Fibroblast of lung (primary cell): ENCODE measurements at regions not wholly inside any gene's neighbourhood (a gene's known extent, or its start where the extent isn't known, plus 50 kb on each side); places are given as distances from the start of the nearest gene placed in this dataset.

Source experiments
- DNase-seq, 2 donors: peaks; one replicate each; pipeline versions ENCODE4 v3.0.0 to v3.0.0-alpha.2; 2010; ENCODE audit warnings: low read depth in 2 of 2
- H2AFZ ChIP-seq: 2 replicates; pipeline ENCODE4 v1.5.1; 2012; ENCODE audit warnings: low read length, control low read depth, inconsistent platforms
- H3K27ac ChIP-seq: 2 replicates; pipeline ENCODE4 v1.5.1; 2011; ENCODE audit warnings: low read length, control low read depth; ENCODE audit not compliant: insufficient read depth
- H3K27me3 ChIP-seq: 2 replicates; pipeline ENCODE4 v1.5.1; 2011; ENCODE audit warnings: mild to moderate bottlenecking, low read length; ENCODE audit not compliant: control insufficient read depth, insufficient read depth
- H3K36me3 ChIP-seq: 2 replicates; pipeline ENCODE4 v1.5.1; 2011; ENCODE audit warnings: low read length; ENCODE audit not compliant: control insufficient read depth, insufficient read depth
- H3K4me1 ChIP-seq: 2 replicates; pipeline ENCODE4 v1.5.1; 2011; ENCODE audit warnings: low read length; ENCODE audit not compliant: control insufficient read depth, insufficient read depth; ENCODE audit errors: extremely low read depth
- H3K4me2 ChIP-seq: 2 replicates; pipeline ENCODE4 v1.5.1; 2011; ENCODE audit warnings: low read length, control low read depth; ENCODE audit not compliant: insufficient read depth; ENCODE audit errors: extremely low read depth
- H3K4me3 ChIP-seq, 4 experiments: fragments of 200-600 bp in 1 of 4; sonication (generic) in 1 of 4; replicated peaks in 1 of 4; 2 replicates each; pipeline ENCODE4 v1.5.1; 2011 to 2016; ENCODE audit warnings: low read length in 4 of 4, low read depth in 3 of 4, mild to moderate bottlenecking in 3 of 4, control low read depth in 2 of 4, inconsistent platforms in 1 of 4, mixed read lengths in 1 of 4; ENCODE audit not compliant: insufficient read depth in 1 of 4; ENCODE audit errors: control extremely low read depth in 1 of 4
- H3K79me2 ChIP-seq: 2 replicates; pipeline ENCODE4 v1.5.1; 2012; ENCODE audit warnings: mild to moderate bottlenecking, low read length, inconsistent platforms; ENCODE audit not compliant: control insufficient read depth, insufficient read depth
- H3K9ac ChIP-seq: 2 replicates; pipeline ENCODE4 v1.5.1; 2011; ENCODE audit warnings: mild to moderate bottlenecking, low read length, control low read depth; ENCODE audit not compliant: insufficient read depth
- H3K9me3 ChIP-seq: 2 replicates; pipeline ENCODE4 v1.5.1; 2012; ENCODE audit warnings: low read depth, low read length; ENCODE audit not compliant: control insufficient read depth, insufficient read depth
- H4K20me1 ChIP-seq: 2 replicates; pipeline ENCODE4 v1.5.1; 2011; ENCODE audit warnings: low read length; ENCODE audit not compliant: control insufficient read depth, insufficient read depth; ENCODE audit errors: extremely low read depth
- CTCF ChIP-seq, 2 donors: IDR thresholded peaks in 1 of 2; conservative IDR thresholded peaks in 1 of 2; 1 replicate in 1 of 2; 2 replicates in 1 of 2; pipeline ENCODE4 v1.5.1; 2011 to 2012; ENCODE audit warnings: low read length in 2 of 2, control low read depth in 1 of 2, inconsistent platforms in 1 of 2, low read depth in 1 of 2, mild to moderate bottlenecking in 1 of 2
- EZH2 ChIP-seq: IDR thresholded peaks from 2 replicates; pipeline ENCODE4 v1.5.1; 2012; ENCODE audit warnings: low read length, control low read depth, mild to moderate bottlenecking; ENCODE audit errors: missing control alignments

- Histone ChIP-seq H3K9me3 (no peaks in the 10 kb centered on the region), H3K4me1 (no peaks in the 10 kb centered on the region), H3K36me3 (no peaks in the 10 kb centered on the region), H4K20me1 (no peaks in the 10 kb centered on the region), H2AFZ (no peak overlapping the region), H3K27me3 (no peaks in the 10 kb centered on the region), H3K9ac (no peak overlapping the region), H3K79me2 (no peaks in the 10 kb centered on the region), H3K27ac (no peak overlapping the region), H3K4me2 (no peak overlapping the region), H3K4me3 (no peak overlapping the region)
- TF ChIP-seq CTCF (conservative IDR thresholded peaks at IDR 0.05 in 1 of 2, IDR thresholded peaks at IDR 0.05 in 1 of 2; ENCODE audit: low read depth in 1 of 2, low read length in 2 of 2) (no peak), EZH2 (no peak)
- no peak for DNase-seq
Measured at GRCh38 chr3:189053322-189053721, 118.4 kb upstream of the TPRG1 start.

GRCh38 chr3:189056646-189057335, 115.0 kb upstream of the TPRG1 start:
- TF ChIP-seq CTCF (conservative IDR thresholded peaks at IDR 0.05 in 1 of 2, IDR thresholded peaks at IDR 0.05 in 1 of 2; ENCODE audit: low read depth in 1 of 2, low read length in 2 of 2) (no peak), EZH2 (no peak)
- DNase-seq, result no peak
- H3K27ac ChIP-seq, result no peak overlapping the region
- H3K27me3 ChIP-seq, result no peaks in the 10 kb centered on the region
- no peak overlapping the region for H3K4me2 ChIP-seq
- no peaks in the 10 kb centered on the region for H3K4me1 ChIP-seq
- no peak overlapping the region for H2AFZ ChIP-seq
- H3K9me3 ChIP-seq, result no peaks in the 10 kb centered on the region
- H3K4me3 ChIP-seq, result no peak overlapping the region
- no peaks in the 10 kb centered on the region for H4K20me1 ChIP-seq
- no peak overlapping the region for H3K9ac ChIP-seq
- no peaks in the 10 kb centered on the region for H3K36me3 ChIP-seq
- H3K79me2 ChIP-seq, result no peaks in the 10 kb centered on the region

GRCh38 chr3:189057369-189057768, 114.4 kb upstream of the TPRG1 start:
- no peak overlapping the region for H3K27ac ChIP-seq
- no peaks in the 10 kb centered on the region for H3K79me2 ChIP-seq
- H3K9me3 ChIP-seq, result no peaks in the 10 kb centered on the region
- DNase-seq, result no peak
- no peaks in the 10 kb centered on the region for H3K36me3 ChIP-seq
- no peaks in the 10 kb centered on the region for H3K4me1 ChIP-seq
- TF ChIP-seq CTCF (conservative IDR thresholded peaks at IDR 0.05 in 1 of 2, IDR thresholded peaks at IDR 0.05 in 1 of 2; ENCODE audit: low read depth in 1 of 2, low read length in 2 of 2), result no peak
- H3K4me3 ChIP-seq, result no peak overlapping the region
- no peaks in the 10 kb centered on the region for H3K27me3 ChIP-seq
- no peaks in the 10 kb centered on the region for H4K20me1 ChIP-seq
- H3K9ac ChIP-seq, result no peak overlapping the region
- no peak overlapping the region for H2AFZ ChIP-seq
- H3K4me2 ChIP-seq, result no peak overlapping the region
